DMS53 treated with DMSO at 0.1 percent for 48 hours (cell line): ENCODE measurements at regions not wholly inside any gene's neighbourhood (a gene's known extent, or its start where the extent isn't known, plus 50 kb on each side); places are given as distances from the start of the nearest gene placed in this dataset.

Experiments used
- DNase-seq: peaks from one replicate; lab custom pipeline; 2025; ENCODE audit not compliant: unreplicated experiment; lab: John Stamatoyannopoulos, UW

- DNase-seq: no peak
Observed at GRCh38 chr2:5442736-5443135, 249.4 kb upstream of the SOX11 start.

- no peak for DNase-seq
Observed at GRCh38 chr2:5444168-5444567, 248.0 kb upstream of the SOX11 start.

- no peak for DNase-seq
Observed at GRCh38 chr2:5444854-5445253, 247.3 kb upstream of the SOX11 start.

GRCh38 chr2:5449867-5450266 is 242.3 kb upstream of the SOX11 start:
- DNase-seq: no peak

- DNase-seq: no peak
Observed at GRCh38 chr2:5453220-5454050, 238.7 kb upstream of the SOX11 start.

GRCh38 chr2:5454051-5454390 is 238.2 kb upstream of the SOX11 start:
- no peak for DNase-seq

GRCh38 chr2:5459041-5459440 is 233.1 kb upstream of the SOX11 start:
- no peak for DNase-seq

GRCh38 chr2:5464657-5465056 is 227.5 kb upstream of the SOX11 start:
- no peak for DNase-seq

- no peak for DNase-seq
Observed at GRCh38 chr2:5465859-5466258, 226.3 kb upstream of the SOX11 start.

- DNase-seq: no peak
Observed at GRCh38 chr2:5467178-5467905, 224.8 kb upstream of the SOX11 start.

- no peak for DNase-seq
Observed at GRCh38 chr2:5472673-5473072, 219.5 kb upstream of the SOX11 start.

GRCh38 chr2:5473635-5474034 is 218.5 kb upstream of the SOX11 start:
- no peak for DNase-seq

- no peak for DNase-seq
Observed at GRCh38 chr2:5474716-5475115, 217.5 kb upstream of the SOX11 start.

GRCh38 chr2:5479265-5479928 is 212.8 kb upstream of the SOX11 start:
- DNase-seq: no peak

GRCh38 chr2:5482929-5483331 is 209.3 kb upstream of the SOX11 start:
- DNase-seq: no peak

GRCh38 chr2:5484868-5485267 is 207.3 kb upstream of the SOX11 start:
- DNase-seq: no peak

GRCh38 chr2:5491523-5491922 is 200.7 kb upstream of the SOX11 start:
- DNase-seq: no peak

GRCh38 chr2:5493256-5493655 is 198.9 kb upstream of the SOX11 start:
- no peak for DNase-seq

- DNase-seq: no peak
Observed at GRCh38 chr2:5494212-5494611, 198.0 kb upstream of the SOX11 start.

- DNase-seq: no peak
Observed at GRCh38 chr2:5495586-5495985, 196.6 kb upstream of the SOX11 start.

- DNase-seq: no peak
Observed at GRCh38 chr2:5497874-5498273, 194.3 kb upstream of the SOX11 start.

- no peak for DNase-seq
Observed at GRCh38 chr2:5501807-5502206, 190.4 kb upstream of the SOX11 start.
